HG02798 (cell line): ENCODE measurements at regions not wholly inside any gene's neighbourhood (a gene's known extent, or its start where the extent isn't known, plus 50 kb on each side); places are given as distances from the start of the nearest gene placed in this dataset.

Experiments used
- ATAC-seq: cut with Tn5 transposase; IDR thresholded peaks from one replicate; pipeline ENCODE4 v1.9.1; 2021; ENCODE audit warnings: mild to moderate bottlenecking; ENCODE audit not compliant: unreplicated experiment, poor library complexity

DNA sequence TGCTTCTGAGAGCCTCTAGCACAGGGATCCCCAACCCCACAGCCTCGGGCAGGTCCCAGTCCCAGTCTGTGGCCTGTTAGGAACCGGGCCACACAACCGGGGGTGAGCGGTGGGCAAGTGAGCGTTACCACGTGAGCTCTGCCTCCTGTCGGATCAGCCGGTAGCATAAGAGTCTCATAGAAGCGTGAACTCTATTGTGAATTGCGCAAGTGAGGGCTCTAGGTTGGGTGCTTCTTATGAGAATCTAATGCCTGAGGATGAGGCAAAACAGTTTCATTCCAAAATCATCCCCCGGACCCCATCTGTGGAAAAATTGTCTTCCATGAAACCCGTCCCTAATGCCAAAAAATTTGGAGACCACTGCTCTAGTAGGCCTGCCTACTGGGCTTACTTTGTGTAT is 87.0 kb upstream of the UBL3 start:
- no peak for ATAC-seq

DNA sequence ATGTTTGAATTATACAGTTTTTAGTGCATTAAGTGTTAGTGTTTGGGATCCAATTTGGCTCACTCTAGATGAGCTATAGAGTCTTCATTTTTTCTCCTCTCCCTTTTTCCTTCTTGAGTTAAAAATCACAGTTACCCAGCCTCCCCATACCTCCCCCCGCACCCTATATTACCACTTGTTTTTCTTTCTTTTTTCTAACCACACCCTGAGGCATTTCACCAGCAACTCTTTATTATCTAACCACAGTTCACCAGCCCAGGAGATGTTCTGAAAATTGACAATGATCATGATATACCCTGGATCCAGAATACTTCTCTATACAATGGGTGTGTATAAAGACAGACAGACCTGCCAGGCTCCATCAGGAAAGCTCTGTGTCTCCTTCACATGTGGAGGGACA is 86.5 kb upstream of the UBL3 start:
- no peak for ATAC-seq

DNA sequence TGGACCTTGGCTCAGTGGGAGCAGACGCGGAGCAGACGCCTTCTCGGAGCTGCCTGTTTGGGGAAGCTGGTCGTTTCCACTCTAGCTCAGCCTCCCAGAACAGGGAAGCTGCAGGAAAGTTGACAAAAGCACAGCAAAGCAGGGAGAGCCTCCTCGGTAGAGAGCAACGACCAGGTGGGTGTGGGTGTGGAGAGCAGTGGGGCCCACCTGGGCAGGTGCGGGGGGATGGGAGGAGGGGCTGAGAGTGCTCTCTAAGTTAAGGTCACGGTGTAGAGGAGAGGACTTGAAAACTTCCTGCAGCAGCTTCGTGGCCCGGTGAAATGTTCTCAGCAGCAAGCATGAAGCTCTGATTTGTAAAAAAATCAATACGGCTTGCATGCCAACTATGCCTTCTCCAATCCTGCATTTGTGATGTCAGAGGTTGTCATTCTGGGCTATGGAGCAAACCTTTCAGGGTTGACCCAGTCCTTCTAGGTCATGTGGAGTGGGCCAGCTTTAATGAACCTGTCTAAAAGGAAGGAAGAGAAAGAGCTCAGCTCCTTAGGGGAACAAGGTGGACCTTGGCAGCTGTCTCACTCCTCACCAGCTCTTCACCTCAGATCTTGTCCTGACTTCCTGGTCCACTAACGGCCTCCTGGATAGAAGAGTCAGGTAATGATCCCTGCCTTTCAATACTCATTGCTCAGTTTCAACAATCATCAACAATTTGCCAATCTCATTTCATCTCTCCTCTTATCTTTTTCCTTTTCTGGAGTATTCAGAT is 85.8 kb upstream of the UBL3 start:
- no peak for ATAC-seq

DNA sequence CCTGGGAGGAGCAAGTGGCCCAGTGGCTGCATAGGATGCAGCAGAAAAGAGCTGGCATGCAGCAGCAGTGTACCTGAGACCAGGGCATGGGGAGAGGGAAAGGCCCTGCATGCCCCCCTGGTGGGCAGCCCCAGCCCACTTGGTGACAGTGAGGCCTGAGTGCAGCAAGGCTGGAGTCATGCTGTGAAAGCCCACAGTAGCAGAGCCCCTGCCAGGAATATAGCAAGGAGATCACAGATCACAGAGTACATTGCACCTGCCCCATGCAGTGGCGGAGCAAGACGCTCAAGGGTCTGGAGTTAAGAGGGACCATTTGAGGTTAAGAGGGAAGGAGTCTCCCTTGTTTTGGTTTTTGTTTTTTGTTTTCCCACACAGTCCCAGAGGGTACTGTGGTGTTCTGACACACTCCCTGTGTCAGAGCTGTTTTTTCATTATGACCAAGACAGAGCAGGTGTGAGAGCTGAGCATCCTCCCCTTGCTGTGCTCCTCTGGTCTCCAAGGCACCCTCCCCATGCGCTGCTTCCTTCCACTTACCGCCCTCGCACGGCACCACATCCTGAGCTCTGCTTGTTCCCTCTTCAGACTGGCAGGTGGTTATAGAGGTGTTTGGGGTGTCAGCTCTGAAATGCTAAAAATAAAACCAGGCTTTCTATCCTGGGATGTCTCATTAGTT is 85.0 kb upstream of the UBL3 start:
- peak; percentile 96 for ATAC-seq

DNA sequence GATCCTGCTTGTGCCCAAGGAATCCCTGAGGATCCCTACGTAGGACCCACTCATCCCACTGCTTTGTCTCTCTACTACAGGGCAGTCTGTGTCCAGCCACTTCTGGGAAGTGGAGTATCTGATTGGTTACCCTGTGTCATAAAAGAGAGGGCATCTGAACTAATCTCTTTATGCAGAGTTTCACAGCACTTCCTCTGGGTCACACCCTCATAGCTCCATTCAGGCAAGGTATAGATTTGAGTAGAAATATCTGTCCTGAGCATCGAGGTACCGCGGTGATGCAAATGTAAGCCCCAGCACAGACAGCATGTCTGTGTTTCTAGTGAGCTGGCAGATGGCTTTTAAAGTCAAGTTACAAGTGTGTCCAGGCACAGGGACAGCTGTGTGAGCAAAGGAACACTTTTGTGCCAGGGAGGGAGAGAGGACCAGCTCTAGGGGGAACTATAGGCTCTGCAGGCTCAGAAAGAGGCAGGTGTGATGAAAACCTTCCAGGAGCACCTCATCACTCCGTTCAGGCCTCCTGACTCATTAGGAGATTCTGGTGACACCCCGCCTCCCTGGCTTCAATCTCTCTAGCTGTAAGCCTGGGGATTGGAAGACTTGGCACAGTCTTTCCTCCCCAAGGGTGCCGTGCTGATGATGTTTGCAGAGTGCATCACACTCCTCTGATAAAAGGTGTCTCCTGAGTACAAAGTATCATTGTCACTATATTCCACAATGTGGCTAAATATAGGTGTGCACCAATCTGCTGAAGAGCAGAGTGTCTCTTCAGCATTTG is 84.3 kb upstream of the UBL3 start:
- ATAC-seq: no peak

DNA sequence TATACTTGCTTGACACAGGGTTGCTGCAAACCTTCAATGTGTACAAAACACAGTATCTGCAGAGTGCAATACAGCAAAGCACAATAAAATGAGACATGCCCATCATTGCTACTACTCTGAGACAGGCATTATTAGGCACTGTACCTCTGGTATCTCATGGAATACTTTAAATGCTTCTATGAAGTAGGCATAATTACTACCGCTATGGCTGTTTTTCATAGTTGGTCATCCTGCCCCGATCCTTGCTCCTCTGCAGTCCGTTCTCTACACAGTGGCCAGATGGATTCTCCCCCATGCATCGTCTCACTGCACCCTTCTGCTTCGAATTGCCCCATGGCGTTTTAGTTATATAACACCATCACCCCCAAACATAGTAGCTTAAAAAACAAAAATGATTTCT is 83.0 kb upstream of the UBL3 start:
- no peak for ATAC-seq

DNA sequence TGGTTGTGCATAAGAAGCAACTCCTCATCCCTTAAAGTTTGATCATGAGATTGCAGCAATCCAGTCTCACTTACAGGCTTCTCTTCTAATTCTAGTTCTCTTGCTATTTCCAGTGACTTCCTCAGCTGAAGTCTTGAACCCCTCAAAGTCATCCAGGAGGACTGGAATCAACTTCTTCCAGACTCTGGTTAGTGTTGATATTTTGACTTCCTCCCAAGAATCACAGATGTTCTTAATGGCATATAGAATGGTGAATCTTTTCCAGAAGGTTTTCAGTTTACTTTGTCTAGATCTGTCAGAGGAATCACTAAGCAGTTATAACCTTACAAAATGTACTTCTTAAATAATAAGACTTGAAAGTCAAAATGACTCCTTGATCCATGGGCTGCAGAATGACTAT is 81.3 kb upstream of the UBL3 start:
- ATAC-seq: no peak

DNA sequence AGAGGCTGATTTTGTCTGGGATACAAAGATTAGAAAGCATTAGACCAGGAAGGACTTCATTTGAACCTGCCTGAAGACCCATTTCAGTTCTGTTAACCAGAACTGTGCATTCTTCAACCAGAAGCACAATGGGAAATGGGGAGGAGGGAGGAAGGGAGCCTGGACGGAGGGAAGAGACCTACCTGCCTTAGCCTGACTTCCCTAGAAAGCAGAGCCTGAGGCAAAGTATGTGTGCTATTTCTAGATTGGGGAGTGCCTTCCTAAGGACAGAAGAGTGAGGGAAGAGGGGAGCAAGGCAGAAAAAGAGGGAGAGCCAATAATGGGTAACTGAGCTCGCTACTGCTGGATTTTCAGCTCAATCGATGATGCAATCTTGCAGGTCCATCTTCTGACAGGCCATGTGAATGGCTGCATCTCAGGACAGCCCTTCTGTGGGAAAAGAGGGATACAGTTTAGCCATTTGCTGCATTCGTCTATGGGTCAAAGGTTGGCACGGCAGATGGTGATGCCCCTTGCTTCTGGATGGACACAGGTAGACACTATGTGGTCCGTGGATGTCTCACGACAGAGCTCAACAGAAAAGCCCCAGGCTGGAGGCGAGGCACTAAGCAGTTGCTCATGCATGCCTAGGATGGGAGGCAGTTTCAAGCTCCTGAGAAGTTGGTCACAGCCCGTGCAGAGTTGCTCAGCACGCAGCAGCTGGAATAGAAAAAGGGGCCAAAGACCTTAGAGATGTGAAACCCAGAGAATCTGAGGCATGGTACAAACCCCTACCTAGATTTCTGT is 78.8 kb upstream of the UBL3 start:
- no peak for ATAC-seq

DNA sequence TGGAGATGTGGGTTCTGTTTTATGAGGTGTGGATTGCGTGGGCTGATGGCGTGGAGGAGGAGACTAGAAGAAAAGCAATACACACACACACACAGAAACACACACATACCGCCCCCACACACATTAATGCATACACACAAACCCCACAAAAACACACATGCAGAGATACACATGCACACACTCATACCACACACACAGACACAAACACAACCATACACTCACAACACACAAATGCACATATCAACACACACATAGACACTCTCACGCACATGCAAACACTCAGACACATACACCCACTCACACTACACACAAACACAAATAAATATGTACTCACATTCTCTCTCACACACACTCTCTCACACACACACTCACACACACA is 75.7 kb upstream of the UBL3 start:
- no peak for ATAC-seq

DNA sequence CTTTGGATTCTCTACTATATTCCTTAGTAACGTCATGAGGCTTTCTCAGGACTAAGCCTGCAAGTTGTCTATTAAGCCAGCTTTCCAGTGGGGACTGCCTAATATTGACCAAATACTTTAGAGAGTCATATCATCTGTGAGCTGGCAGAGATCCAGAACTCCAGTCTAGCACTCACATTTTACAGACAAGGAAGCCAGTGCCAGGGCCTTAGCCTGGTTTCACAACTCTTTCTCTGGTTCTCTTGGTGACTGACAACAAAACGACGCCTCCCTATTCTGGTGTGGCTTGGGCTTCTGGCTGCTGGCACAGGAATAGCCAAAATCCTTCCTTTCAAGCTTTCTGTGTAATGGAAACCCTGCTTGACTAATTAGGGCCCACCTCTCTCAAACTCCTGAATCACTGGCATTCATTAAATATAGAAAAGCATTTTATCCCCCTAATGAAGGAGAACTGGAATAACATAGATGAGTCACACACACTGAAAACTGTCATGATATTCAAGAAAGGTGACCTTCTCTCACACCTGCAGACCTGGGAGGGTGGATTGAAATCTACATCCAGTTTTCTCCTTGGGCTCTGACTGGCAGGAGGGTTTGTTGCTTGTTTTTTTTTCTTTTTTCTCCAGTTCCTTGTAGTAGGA is 75.2 kb upstream of the UBL3 start:
- ATAC-seq: no peak

DNA sequence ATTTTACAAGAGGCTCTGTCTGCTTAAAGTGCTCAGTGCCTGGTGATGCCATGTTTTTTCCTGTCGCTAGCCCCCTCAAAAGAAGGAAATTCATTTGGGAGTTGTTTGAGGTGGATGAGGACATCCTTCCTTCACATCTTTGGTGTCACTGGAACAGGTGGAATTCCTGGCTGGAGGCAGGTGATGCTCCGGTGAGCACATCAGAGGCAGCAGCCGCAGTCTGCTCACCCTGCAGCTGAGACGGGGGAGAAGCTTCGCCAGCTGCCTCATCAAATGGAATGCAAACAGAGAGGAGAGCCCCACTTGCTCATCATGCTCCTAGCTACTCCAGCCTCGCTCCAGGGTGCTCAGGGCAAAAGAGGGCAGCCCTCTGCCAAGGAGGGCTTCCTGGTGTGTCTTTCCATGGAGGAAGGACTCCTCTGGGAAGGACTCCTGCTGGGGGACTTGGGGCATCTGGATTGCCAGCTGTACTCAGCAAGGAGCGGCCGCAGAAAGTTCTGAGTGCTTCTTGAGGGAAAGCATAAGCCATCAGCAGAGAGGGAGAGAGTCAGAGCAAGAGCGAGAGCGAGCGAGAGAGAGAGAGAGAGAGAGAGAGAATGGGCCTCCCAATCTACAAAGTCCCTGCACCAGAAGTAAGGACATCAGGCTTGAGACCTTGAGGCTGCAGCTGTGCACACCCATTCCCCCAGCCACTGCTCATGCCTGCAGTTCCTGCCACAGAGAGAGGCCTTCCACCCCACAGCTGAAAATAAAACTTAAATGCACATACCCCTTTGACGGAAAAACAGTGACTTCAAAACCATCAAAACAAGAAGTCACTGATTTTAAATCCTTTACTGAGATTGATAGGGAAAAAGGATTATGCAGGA is 74.3 kb upstream of the UBL3 start:
- ATAC-seq: no peak

DNA sequence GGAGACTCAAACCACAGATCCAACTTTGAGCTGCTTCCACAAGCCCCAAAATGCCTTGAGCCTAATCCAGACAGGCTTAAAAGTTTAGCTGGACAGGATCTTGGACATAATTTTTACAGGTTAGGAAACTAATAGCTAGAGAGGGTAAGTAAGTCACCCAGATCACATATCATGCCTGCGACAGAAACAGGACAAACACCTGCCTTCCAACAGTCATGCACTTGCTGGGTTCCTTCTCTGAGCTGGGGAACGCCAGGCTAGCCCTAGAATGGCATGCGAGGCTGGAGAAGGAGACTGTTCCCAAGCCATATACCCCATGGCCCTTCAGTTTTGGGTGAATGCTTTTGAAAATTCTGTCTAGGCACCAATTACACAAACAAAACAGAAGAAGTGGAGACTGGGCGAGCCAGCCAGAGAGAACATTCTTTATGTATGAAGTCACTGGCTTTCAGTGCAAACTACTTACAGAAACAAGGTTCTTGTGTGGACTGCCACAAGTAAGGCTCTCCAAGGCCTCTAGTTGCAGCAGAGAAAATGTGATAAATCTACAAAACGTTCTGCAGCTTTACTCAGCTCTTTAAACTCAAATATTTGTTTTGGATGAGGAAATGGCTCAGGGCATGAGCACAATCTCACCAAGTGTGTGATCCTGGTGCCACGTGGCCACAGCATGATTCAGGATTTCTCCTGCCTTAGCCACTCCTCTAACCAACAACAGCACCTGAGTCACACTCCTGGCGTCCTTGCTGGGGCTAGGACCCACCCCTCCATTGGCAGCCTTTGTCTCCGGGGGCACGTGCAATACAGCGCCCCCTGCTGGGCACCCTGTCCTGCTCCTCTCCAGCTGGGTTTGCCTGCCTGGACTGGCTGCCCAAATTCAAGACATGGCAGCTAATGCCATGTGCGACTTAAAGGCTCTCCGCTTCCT is 73.4 kb upstream of the UBL3 start:
- peak; percentile 67 for ATAC-seq

DNA sequence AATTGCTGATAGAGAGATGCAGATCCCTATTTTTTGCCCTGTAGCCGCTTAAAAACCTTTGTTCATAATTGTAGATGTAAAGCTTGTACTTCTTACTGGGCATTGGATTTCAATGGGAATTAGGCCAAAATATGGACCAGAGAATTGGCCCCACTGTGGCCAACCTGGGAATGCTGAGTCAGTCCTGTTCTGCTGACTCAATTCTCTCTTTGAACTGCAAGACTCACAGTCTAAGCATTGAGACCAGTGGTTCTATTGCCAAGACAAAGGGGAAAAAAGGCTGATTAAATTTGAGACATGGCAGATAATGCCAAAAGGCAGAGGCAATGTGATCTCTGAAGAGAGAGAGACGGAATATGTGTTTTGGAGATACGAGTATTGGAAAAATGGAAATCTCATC is 72.5 kb upstream of the UBL3 start:
- ATAC-seq: no peak

DNA sequence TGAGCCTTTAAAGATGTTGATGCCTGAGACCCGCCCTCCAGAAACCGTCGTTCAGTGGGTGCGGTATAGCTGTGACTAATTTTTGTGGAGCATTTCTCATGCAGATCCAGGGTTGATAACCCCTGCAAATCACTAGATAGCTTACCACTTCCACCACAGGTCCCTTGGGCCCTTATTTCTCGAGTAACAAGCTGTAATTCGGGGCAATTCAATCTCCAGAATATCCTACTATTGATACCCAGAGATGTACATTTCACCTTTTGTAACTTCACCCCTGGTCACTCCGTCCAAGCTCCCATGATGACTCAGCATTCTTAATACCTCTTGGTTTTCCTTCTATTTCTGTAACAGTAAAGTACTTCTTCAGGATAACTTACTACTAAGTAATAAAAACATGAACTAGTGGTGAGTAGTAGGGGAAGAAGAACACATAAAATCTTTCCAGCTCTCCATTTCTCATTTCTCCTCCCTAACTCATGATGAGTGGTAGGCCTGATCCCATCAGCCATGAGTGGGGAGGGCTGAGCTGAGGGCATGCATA is 71.9 kb upstream of the UBL3 start:
- ATAC-seq: no peak

DNA sequence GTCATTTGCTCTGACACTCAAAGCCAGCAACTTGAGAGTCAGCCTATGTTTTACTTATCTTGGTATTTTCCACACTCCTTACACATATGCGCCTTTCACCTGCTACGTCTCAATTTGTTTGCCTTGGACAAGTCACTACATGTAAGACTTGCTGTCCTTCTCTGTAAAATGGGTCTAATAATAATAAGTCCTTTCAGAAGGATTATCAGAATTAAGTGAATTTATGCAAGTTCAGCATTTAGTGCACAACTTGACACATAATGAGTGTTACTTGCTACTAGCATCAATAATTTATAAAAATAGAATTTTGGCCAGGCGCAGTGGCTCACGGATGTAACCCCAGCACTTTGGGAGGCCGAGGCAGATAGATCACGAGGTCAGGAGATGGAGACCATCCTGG is 71.1 kb upstream of the UBL3 start:
- no peak for ATAC-seq

DNA sequence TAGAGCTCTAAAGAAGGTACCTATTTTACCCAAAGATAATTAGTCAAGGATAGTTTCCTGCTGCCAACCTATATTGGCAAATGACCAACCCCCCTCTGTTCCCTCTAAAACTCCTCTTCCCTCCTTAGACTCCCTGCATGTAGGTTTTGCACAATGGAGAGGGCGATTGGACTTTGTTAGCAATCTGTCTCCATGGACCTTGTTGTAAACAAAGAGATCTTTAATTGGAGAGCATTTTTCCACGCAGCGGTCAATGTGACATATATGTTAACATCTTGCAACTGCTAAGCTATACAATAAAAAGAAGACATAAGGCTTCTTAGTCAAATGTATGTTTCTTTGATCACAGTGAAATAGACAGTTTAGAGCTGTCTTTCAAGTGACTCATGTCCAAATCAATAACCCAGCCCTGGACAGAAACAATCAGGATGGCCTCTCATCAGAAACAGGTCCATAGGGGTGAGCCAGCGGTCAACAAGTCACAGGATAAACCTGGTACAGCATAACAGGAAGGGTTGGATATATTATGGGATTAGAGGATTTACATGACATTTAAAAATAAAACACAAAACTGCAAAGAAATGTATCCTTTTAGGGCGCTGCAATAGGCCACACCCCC is 69.7 kb upstream of the UBL3 start:
- ATAC-seq: no peak

DNA sequence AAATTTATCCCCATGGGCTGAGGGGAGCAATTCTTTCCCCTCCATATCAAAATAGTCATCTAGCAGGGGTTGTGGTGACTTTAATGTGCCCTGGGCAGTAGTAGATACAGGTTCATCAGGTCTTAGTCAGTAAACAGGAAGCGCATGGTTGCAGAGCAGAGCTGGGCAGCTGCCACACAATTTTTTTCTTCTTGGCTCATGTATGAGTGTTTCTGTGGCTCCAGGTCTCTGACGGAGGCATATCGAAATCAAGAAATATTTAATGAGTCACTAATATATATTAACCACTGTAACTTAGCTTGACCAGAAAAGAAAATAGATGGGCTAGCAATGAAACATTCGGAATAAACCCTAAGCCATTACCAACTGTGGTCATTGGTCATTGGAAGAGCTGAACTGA is 68.4 kb upstream of the UBL3 start:
- no peak for ATAC-seq

DNA sequence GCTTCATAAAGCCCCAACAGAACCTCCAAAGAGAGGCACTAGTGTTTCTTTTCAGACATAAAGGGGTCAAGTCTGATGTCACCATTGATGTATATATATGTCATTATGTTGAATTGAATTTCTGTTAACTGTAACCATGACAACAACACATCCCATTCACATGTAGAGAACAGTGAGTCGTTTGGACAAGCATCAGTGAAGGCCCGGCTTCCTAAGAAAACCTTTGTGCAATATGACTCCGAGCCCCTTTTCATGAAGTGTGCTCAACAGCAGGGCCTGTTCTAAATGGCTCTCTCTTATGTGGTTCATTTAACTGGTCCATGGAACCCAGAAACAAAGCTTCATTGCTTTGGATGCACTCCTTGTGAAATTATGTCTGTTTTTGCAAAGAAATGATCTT is 67.2 kb upstream of the UBL3 start:
- no peak for ATAC-seq
